SK-N-SH (cell line): ENCODE measurements at regions not wholly inside any gene's neighbourhood (a gene's known extent, or its start where the extent isn't known, plus 50 kb on each side); places are given as distances from the start of the nearest gene placed in this dataset.

Experiments used
- CTCF ChIA-PET: fragments of 300-600, 350-600 bp; formaldehyde crosslinking; extraction: SDS; loops from one replicate; lab custom pipeline; 2021; lab: Yijun Ruan, JAX
- POLR2A ChIA-PET: fragments of 350-600 bp; sonication (Branson Sonifier 250); formaldehyde crosslinking; extraction: SDS; loops from one replicate; lab custom pipeline; 2020; ENCODE audit warnings: antibody characterized with exemption, inconsistent platforms; lab: Yijun Ruan, JAX
- DNase-seq: peaks from one replicate; pipeline ENCODE4 v3.0.0; 2012
- H2AFZ ChIP-seq: fragments of 200-600 bp; sonication (generic); 2 replicates; pipeline ENCODE4 v1.8.1; 2016; ENCODE audit warnings: antibody characterized with exemption, mild to moderate bottlenecking, low read depth
- H3F3A ChIP-seq: fragments of 200-600 bp; sonication (generic); replicated peaks from 2 replicates; pipeline ENCODE3; 2016; ENCODE audit warnings: antibody characterized with exemption, mild to moderate bottlenecking; ENCODE audit not compliant: insufficient read depth
- H3K27ac ChIP-seq, 2 experiments: fragments of 200-500 bp in 1 of 2; fragments of 200-600 bp in 1 of 2; sonication (Bioruptor generic) in 1 of 2; sonication (generic), shearing (Covaris generic) in 1 of 2; 2 replicates each; pipeline versions ENCODE4 v1.5.1 to v1.6.1; 2014 to 2016; ENCODE audit warnings: low read depth in 2 of 2, inconsistent platforms in 1 of 2, low read length in 1 of 2, mild to moderate bottlenecking in 1 of 2, mixed read lengths in 1 of 2
- H3K27me3 ChIP-seq: fragments of 200-600 bp; sonication (generic), shearing (Covaris generic); 2 replicates; pipeline ENCODE4 v1.6.1; 2016; ENCODE audit warnings: mixed run types; ENCODE audit not compliant: insufficient read depth
- H3K36me3 ChIP-seq, 2 experiments: fragments of 200-500 bp in 1 of 2; fragments of 200-600 bp in 1 of 2; sonication (Bioruptor generic) in 1 of 2; sonication (generic) in 1 of 2; replicated peaks in 1 of 2; 2 replicates each; pipeline versions ENCODE3 to v1.5.1; 2014 to 2016; ENCODE audit warnings: low read length in 1 of 2, mild to moderate bottlenecking in 1 of 2; ENCODE audit not compliant: insufficient read depth in 2 of 2, control insufficient read depth in 1 of 2
- H3K4me1 ChIP-seq, 2 experiments: fragments of 200-500 bp in 1 of 2; fragments of 200-600 bp in 1 of 2; sonication (Bioruptor generic) in 1 of 2; sonication (generic), shearing (Covaris generic) in 1 of 2; 2 replicates each; pipeline versions ENCODE4 v1.5.1 to v1.6.1; 2014 to 2016; ENCODE audit warnings: low read depth in 1 of 2, low read length in 1 of 2, mixed run types in 1 of 2; ENCODE audit not compliant: insufficient read depth in 2 of 2, control insufficient read depth in 1 of 2
- H3K4me2 ChIP-seq: fragments of 200-600 bp; sonication (generic), shearing (Covaris generic); 2 replicates; pipeline ENCODE4 v1.6.1; 2017; ENCODE audit warnings: mixed run types
- H3K4me3 ChIP-seq, 2 experiments: fragments of 200-500 bp in 1 of 2; fragments of 200-600 bp in 1 of 2; sonication (Bioruptor generic) in 1 of 2; sonication (generic), shearing (Covaris generic) in 1 of 2; 2 replicates each; pipeline versions ENCODE4 v1.5.1 to v1.8.1; 2014 to 2016; ENCODE audit warnings: low read depth in 2 of 2, inconsistent platforms in 1 of 2, low read length in 1 of 2, mild to moderate bottlenecking in 1 of 2, mixed read lengths in 1 of 2, moderate library complexity in 1 of 2
- H3K79me2 ChIP-seq: fragments of 200-600 bp; sonication (generic); 2 replicates; pipeline ENCODE4 v1.8.1; 2017; ENCODE audit warnings: mild to moderate bottlenecking; ENCODE audit not compliant: insufficient read depth
- H3K9ac ChIP-seq: fragments of 200-600 bp; sonication (generic); 2 replicates; pipeline ENCODE4 v1.6.1; 2017; ENCODE audit warnings: mixed run types
- H3K9me2 ChIP-seq: fragments of 200-600 bp; sonication (generic); 2 replicates; pipeline ENCODE4 v1.6.1; 2017; ENCODE audit warnings: mixed run types
- H3K9me3 ChIP-seq: fragments of 200-600 bp; sonication (generic); 2 replicates; pipeline ENCODE4 v1.6.1; 2017; ENCODE audit warnings: mixed run types, mild to moderate bottlenecking, moderate library complexity
- H4K20me1 ChIP-seq: fragments of 200-600 bp; sonication (generic); 2 replicates; pipeline ENCODE4 v1.6.1; 2017; ENCODE audit warnings: mild to moderate bottlenecking, mixed run types; ENCODE audit not compliant: insufficient read depth
- EP300 ChIP-seq, 2 experiments: IDR thresholded peaks; 2 replicates each; pipeline versions ENCODE4 v1.4.0 to v1.6.1; 2012; ENCODE audit warnings: borderline replicate concordance in 1 of 2, low read depth in 1 of 2, low read length in 1 of 2
- EZH2phosphoT487 ChIP-seq: fragments of 200-600 bp; sonication (generic); IDR thresholded peaks from 2 replicates; pipeline ENCODE4 v1.6.1; 2017; ENCODE audit warnings: low read depth, mixed run types, mild to moderate bottlenecking, antibody characterized with exemption, moderate library complexity, borderline replicate concordance
- FOSL2 ChIP-seq: IDR thresholded peaks from 2 replicates; pipeline ENCODE4 v1.4.0; 2012; ENCODE audit warnings: low read depth, mild to moderate bottlenecking, moderate library complexity, borderline replicate concordance
- FOXJ3 ChIP-seq: sonication (generic); formaldehyde crosslinking; IDR thresholded peaks from 2 replicates; pipeline ENCODE4 v1.5.1; 2020; ENCODE audit warnings: mild to moderate bottlenecking, missing genetic modification reagents
- FOXM1 ChIP-seq: IDR thresholded peaks from 2 replicates; pipeline ENCODE4 v1.4.0; 2012; ENCODE audit warnings: low read depth, mild to moderate bottlenecking
- GABPA ChIP-seq: IDR thresholded peaks from 2 replicates; pipeline ENCODE4 v1.4.0; 2012; ENCODE audit warnings: low read depth, mild to moderate bottlenecking
- JUND ChIP-seq: IDR thresholded peaks from 2 replicates; pipeline ENCODE4 v1.4.0; 2012
- MXI1 ChIP-seq: IDR thresholded peaks from 2 replicates; pipeline ENCODE4 v1.6.1; 2012; ENCODE audit warnings: mild to moderate bottlenecking, low read depth, low read length, improper control_type of control experiment
- NFIC ChIP-seq: IDR thresholded peaks from 2 replicates; pipeline ENCODE4 v1.4.0; 2012; ENCODE audit warnings: borderline replicate concordance
- POLR2AphosphoS5 ChIP-seq: IDR thresholded peaks from 2 replicates; pipeline ENCODE4 v1.6.1; 2012; ENCODE audit warnings: low read depth, low read length
- RAD21 ChIP-seq: IDR thresholded peaks from 2 replicates; pipeline ENCODE4 v1.6.1; 2012; ENCODE audit warnings: mild to moderate bottlenecking, low read length
- RXRA ChIP-seq: IDR thresholded peaks from 2 replicates; pipeline ENCODE4 v1.4.0; 2012; ENCODE audit warnings: low read depth, mild to moderate bottlenecking, borderline replicate concordance
- SIN3A ChIP-seq: IDR thresholded peaks from 2 replicates; pipeline ENCODE4 v1.6.1; 2012; ENCODE audit warnings: low read depth, mild to moderate bottlenecking, low read length, moderate library complexity, borderline replicate concordance
- TAF1 ChIP-seq: IDR thresholded peaks from 2 replicates; pipeline ENCODE4 v1.6.1; 2012; ENCODE audit warnings: low read depth, mild to moderate bottlenecking, low read length, moderate library complexity, borderline replicate concordance
- USF1 ChIP-seq: IDR thresholded peaks from 2 replicates; pipeline ENCODE4 v1.4.0; 2012; ENCODE audit warnings: low read depth, borderline replicate concordance
- YY1 ChIP-seq: IDR thresholded peaks from 2 replicates; pipeline ENCODE4 v1.4.0; 2012; ENCODE audit warnings: low read depth, mild to moderate bottlenecking
- WGBS: methylation state at CpG from one replicate; pipeline ENCODE4 v1.1.6; 2017; ENCODE audit warnings: low lambda C conversion rate; 5-methylcytosine and 5-hydroxymethylcytosine counted together
- TF ChIP-seq, protein P1 (sequence below): fragments of 200-600 bp; sonication (generic); IDR thresholded peaks from 2 replicates; pipeline ENCODE4 v1.6.1; 2017; ENCODE audit warnings: antibody characterized with exemption, mild to moderate bottlenecking, moderate library complexity
- TF ChIP-seq, protein P2 (sequence below): fragments of 150-350 bp; IDR thresholded peaks from 2 replicates; pipeline ENCODE4 v1.6.1; 2017; ENCODE audit warnings: antibody characterized with exemption, low read length, low read depth, borderline replicate concordance
- TF ChIP-seq, protein P3 (sequence below): fragments of 150-350 bp; IDR thresholded peaks from 2 replicates; pipeline ENCODE4 v1.6.1; 2016; ENCODE audit warnings: mild to moderate bottlenecking, low read depth, low read length

DNA sequence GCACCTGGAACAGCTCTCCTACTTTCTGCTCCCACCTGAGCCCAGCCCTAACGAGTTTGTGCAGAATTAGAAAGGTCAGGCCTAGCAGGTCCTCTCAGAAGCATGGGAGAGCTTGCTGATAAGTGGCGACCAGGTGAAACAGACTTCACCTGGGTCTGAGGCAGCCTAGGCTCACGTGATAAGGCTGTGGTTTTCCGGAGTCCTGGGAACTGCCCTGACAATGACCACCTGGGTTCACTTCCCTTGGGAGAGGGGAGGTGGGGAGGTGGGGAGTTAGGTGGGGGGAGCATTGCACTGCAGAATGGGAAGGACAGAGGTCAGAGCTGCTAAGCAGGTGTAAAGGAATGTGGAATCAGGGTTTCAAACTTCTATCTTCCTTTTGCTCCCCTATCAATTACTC, 152.9 kb upstream of the MAP1B start (continued):
- TF ChIP-seq, protein P1, sequence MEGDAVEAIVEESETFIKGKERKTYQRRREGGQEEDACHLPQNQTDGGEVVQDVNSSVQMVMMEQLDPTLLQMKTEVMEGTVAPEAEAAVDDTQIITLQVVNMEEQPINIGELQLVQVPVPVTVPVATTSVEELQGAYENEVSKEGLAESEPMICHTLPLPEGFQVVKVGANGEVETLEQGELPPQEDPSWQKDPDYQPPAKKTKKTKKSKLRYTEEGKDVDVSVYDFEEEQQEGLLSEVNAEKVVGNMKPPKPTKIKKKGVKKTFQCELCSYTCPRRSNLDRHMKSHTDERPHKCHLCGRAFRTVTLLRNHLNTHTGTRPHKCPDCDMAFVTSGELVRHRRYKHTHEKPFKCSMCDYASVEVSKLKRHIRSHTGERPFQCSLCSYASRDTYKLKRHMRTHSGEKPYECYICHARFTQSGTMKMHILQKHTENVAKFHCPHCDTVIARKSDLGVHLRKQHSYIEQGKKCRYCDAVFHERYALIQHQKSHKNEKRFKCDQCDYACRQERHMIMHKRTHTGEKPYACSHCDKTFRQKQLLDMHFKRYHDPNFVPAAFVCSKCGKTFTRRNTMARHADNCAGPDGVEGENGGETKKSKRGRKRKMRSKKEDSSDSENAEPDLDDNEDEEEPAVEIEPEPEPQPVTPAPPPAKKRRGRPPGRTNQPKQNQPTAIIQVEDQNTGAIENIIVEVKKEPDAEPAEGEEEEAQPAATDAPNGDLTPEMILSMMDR: no peak
- TF ChIP-seq FOXM1 (no peak), MXI1 (no peak)

- no peaks in the 10 kb centered on the region for H4K20me1 ChIP-seq
- H3K4me1 ChIP-seq: peaks cover 0 to 10% of the 10 kb centered on the region in 2 experiments; a peak in 1 of 4 replicates
- H3K27ac ChIP-seq: no peak overlapping the region
- 93% methylated on average over 7 of the region's 9 CpGs for WGBS
- DNase-seq: no peak
- H3F3A ChIP-seq: no peaks in the 10 kb centered on the region
- H3K4me3 ChIP-seq: no peak overlapping the region
- H3K79me2 ChIP-seq: no peaks in the 10 kb centered on the region
- H2AFZ ChIP-seq: no peak overlapping the region
- H3K27me3 ChIP-seq: no peaks in the 10 kb centered on the region
- H3K9ac ChIP-seq: no peak overlapping the region
- TF ChIP-seq TAF1: no peak
- TF ChIP-seq RAD21: no peak
- no peak overlapping the region for H3K4me2 ChIP-seq
- CTCF ChIA-PET: no interaction called here
- H3K36me3 ChIP-seq: no peaks in the 10 kb centered on the region
- H3K9me2 ChIP-seq: no peaks in the 10 kb centered on the region
- POLR2A ChIA-PET: no interaction called here
- no peaks in the 10 kb centered on the region for H3K9me3 ChIP-seq
These were observed 151.6 kb upstream of the MAP1B start for GRCh38 chr5:71955723-71956122.

GRCh38 chr5:71957292-71957898, 149.9 kb upstream of the MAP1B start:
- H3K27me3 ChIP-seq: no peaks in the 10 kb centered on the region
- no peak overlapping the region for H3K4me3 ChIP-seq
- H3K36me3 ChIP-seq: no peaks in the 10 kb centered on the region
- H3F3A ChIP-seq: no peaks in the 10 kb centered on the region
- no peak overlapping the region for H3K27ac ChIP-seq
- H3K4me2 ChIP-seq: no peak overlapping the region
- no peak for DNase-seq
- no peak overlapping the region for H2AFZ ChIP-seq
- CTCF ChIA-PET: no interaction called here
- H3K9ac ChIP-seq: no peak overlapping the region
- H4K20me1 ChIP-seq: no peaks in the 10 kb centered on the region
- no peaks in the 10 kb centered on the region for H3K79me2 ChIP-seq
- no peaks in the 10 kb centered on the region for H3K9me2 ChIP-seq
- peaks cover 0 to 10% of the 10 kb centered on the region in 2 experiments; a peak in 1 of 4 replicates for H3K4me1 ChIP-seq
- POLR2A ChIA-PET: interaction anchor here (0.7 kb wide), 1 partner anchor 785 kb away, joined by 3 read pairs; no protein-coding TSS in a partner anchor
- H3K9me3 ChIP-seq: no peaks in the 10 kb centered on the region
- WGBS: 71% methylated on average over 5 of the region's 5 CpGs
- TF ChIP-seq RXRA (no peak), EZH2phosphoT487 (no peak), EP300 (IDR thresholded peaks at IDR 0.05; ENCODE audit: borderline replicate concordance in 1 of 2, low read depth in 1 of 2, low read length in 1 of 2) (no peak), POLR2AphosphoS5 (no peak), FOXJ3 (no peak), GABPA (no peak), NFIC (no peak), JUND (no peak), YY1 (no peak), FOSL2 (no peak), SIN3A (no peak), USF1 (no peak), FOXM1 (no peak)
- TF ChIP-seq, protein P2, sequence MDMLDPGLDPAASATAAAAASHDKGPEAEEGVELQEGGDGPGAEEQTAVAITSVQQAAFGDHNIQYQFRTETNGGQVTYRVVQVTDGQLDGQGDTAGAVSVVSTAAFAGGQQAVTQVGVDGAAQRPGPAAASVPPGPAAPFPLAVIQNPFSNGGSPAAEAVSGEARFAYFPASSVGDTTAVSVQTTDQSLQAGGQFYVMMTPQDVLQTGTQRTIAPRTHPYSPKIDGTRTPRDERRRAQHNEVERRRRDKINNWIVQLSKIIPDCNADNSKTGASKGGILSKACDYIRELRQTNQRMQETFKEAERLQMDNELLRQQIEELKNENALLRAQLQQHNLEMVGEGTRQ: no peak
- TF ChIP-seq, protein P3, sequence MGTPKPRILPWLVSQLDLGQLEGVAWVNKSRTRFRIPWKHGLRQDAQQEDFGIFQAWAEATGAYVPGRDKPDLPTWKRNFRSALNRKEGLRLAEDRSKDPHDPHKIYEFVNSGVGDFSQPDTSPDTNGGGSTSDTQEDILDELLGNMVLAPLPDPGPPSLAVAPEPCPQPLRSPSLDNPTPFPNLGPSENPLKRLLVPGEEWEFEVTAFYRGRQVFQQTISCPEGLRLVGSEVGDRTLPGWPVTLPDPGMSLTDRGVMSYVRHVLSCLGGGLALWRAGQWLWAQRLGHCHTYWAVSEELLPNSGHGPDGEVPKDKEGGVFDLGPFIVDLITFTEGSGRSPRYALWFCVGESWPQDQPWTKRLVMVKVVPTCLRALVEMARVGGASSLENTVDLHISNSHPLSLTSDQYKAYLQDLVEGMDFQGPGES: no peak
- TF ChIP-seq, protein P1: no peak
